ENCODE measurements at regions not wholly inside any gene's neighbourhood (a gene's known extent, or its start where the extent isn't known, plus 50 kb on each side); places are given as distances from the start of the nearest gene placed in this dataset.

- ATAC-seq (no peak), DNase-seq (ENCODE audit: low spot score) (no peak)
- ChIA-PET CTCF (interaction anchor here (1.3 kb wide), 1 partner anchor 18 kb away, joined by 4 read pairs; no protein-coding TSS in a partner anchor), POLR2A (no interaction called here)
- Mint-ChIP-seq H3K27me3 (ENCODE audit: low read depth) (peaks cover 4% of the 10 kb centered on the region; the same call in 1 of the 2 replicates), H3K4me1 (peaks cover 20% of the 10 kb centered on the region), H3K4me3 (no peak overlapping the region), H3K27ac (no peak overlapping the region), H3K36me3 (no peaks in the 10 kb centered on the region), H3K9me3 (no peaks in the 10 kb centered on the region)
- no peak for TF ChIP-seq ZNF232 (CRISPR knock-in tag; IDR thresholded peaks at IDR 0.05)
- no peak for TF ChIP-seq KAT7 (CRISPR knock-in tag; IDR thresholded peaks at IDR 0.05; ENCODE audit: borderline replicate concordance)
- no peak for TF ChIP-seq SMAD3 (CRISPR knock-in tag; IDR thresholded peaks at IDR 0.05; ENCODE audit: borderline replicate concordance)
- no peak for TF ChIP-seq JAZF1 (CRISPR knock-in tag; IDR thresholded peaks at IDR 0.05)
- TF ChIP-seq MXD4 (CRISPR knock-in tag; IDR thresholded peaks at IDR 0.05; ENCODE audit: borderline replicate concordance) = no peak
- TF ChIP-seq NFATC4 (CRISPR knock-in tag; IDR thresholded peaks at IDR 0.05) = no peak
- no peak for TF ChIP-seq CTCF (IDR thresholded peaks at IDR 0.05)
- TF ChIP-seq TEAD1 (CRISPR knock-in tag; IDR thresholded peaks at IDR 0.05) = no peak
Observed at GRCh38 chr11:134558916-134559601, 147.0 kb upstream of the B3GAT1 start.

GRCh38 chr11:134558258-134558835, 146.3 kb upstream of the B3GAT1 start:
- ChIA-PET CTCF (interaction anchor here (1.3 kb wide), 1 partner anchor 18 kb away, joined by 4 read pairs; no protein-coding TSS in a partner anchor), POLR2A (no interaction called here)
- H3K9me3 Mint-ChIP-seq = no peaks in the 10 kb centered on the region
- no peak for ATAC-seq
- H3K4me3 Mint-ChIP-seq = no peak overlapping the region
- peaks cover 20% of the 10 kb centered on the region for H3K4me1 Mint-ChIP-seq
- H3K27me3 Mint-ChIP-seq (ENCODE audit: low read depth) = peaks cover 4% of the 10 kb centered on the region; the same call in 1 of the 2 replicates
- no peaks in the 10 kb centered on the region for H3K36me3 Mint-ChIP-seq
- no peak for DNase-seq (ENCODE audit: low spot score)
- no peak overlapping the region for H3K27ac Mint-ChIP-seq
- TF ChIP-seq CDX4 (CRISPR knock-in tag; IDR thresholded peaks at IDR 0.05; ENCODE audit: borderline replicate concordance) (no peak), TEAD1 (CRISPR knock-in tag; IDR thresholded peaks at IDR 0.05) (no peak), ATF3 (CRISPR knock-in tag; conservative IDR thresholded peaks at IDR 0.05) (no peak), SOX15 (CRISPR knock-in tag; IDR thresholded peaks at IDR 0.05) (no peak), STAT6 (CRISPR knock-in tag; conservative IDR thresholded peaks at IDR 0.05; ENCODE audit: low read depth) (no peak), IRF2 (CRISPR knock-in tag; IDR thresholded peaks at IDR 0.05; ENCODE audit: borderline replicate concordance, low read depth) (no peak), ELF4 (CRISPR knock-in tag; IDR thresholded peaks at IDR 0.05; ENCODE audit: low read depth) (no peak), AFF4 (CRISPR knock-in tag; IDR thresholded peaks at IDR 0.05; ENCODE audit: borderline replicate concordance) (no peak), ZNF232 (CRISPR knock-in tag; IDR thresholded peaks at IDR 0.05) (no peak), SP1 (CRISPR knock-in tag; conservative IDR thresholded peaks at IDR 0.05) (no peak), IRF1 (CRISPR knock-in tag; IDR thresholded peaks at IDR 0.05) (no peak), MXD4 (CRISPR knock-in tag; IDR thresholded peaks at IDR 0.05; ENCODE audit: borderline replicate concordance) (no peak)

All from WTC11 (cell line).